SK-N-SH treated with all-trans-retinoic acid at 6 μM for 48 hours (cell line): ENCODE measurements at regions not wholly inside any gene's neighbourhood (a gene's known extent, or its start where the extent isn't known, plus 50 kb on each side); places are given as distances from the start of the nearest gene placed in this dataset.

Experiments used
- ATAC-seq: fragments of 200-7000 bp; cut with Tn5 transposase; 3 replicates; pipeline ENCODE4 v1.9.1; 2020; ENCODE audit warnings: mild to moderate bottlenecking, moderate library complexity
- CSDC2 ChIP-seq: fragments of 250-450 bp; sonication (Bioruptor Pico); IDR thresholded peaks from 2 replicates; pipeline ENCODE4 v1.5.0; 2020; ENCODE audit warnings: mild to moderate bottlenecking, moderate library complexity
- ESRRG ChIP-seq: fragments of 250-450 bp; sonication (Bioruptor Pico); IDR thresholded peaks from 2 replicates; pipeline ENCODE4 v1.6.1; 2021; ENCODE audit warnings: mild to moderate bottlenecking
- GLIS3 ChIP-seq: fragments of 250-450 bp; sonication (Bioruptor Pico); IDR thresholded peaks from 2 replicates; pipeline ENCODE4 v1.5.0; 2020; ENCODE audit warnings: mild to moderate bottlenecking, moderate library complexity
- ISL1 ChIP-seq: fragments of 250-450 bp; sonication (Bioruptor Pico); IDR thresholded peaks from 2 replicates; pipeline ENCODE4 v2.1.2; 2022; ENCODE audit warnings: mild to moderate bottlenecking, moderate library complexity
- PPARA ChIP-seq: fragments of 250-450 bp; sonication (Bioruptor Pico); IDR thresholded peaks from 2 replicates; pipeline ENCODE4 v1.5.0; 2020; ENCODE audit warnings: mild to moderate bottlenecking, borderline replicate concordance
- RARB ChIP-seq: fragments of 250-450 bp; sonication (Bioruptor Pico); IDR thresholded peaks from 2 replicates; pipeline ENCODE4 v1.8.0; 2021; ENCODE audit warnings: mild to moderate bottlenecking, moderate library complexity
- SNAI2 ChIP-seq: fragments of 250-450 bp; sonication (Bioruptor Pico); IDR thresholded peaks from 2 replicates; pipeline ENCODE4 v1.5.0; 2020; ENCODE audit warnings: mild to moderate bottlenecking, moderate library complexity
- TCF4 ChIP-seq: fragments of 250-450 bp; sonication (Bioruptor Pico); IDR thresholded peaks from 2 replicates; pipeline ENCODE4 v1.8.0; 2021; ENCODE audit warnings: mild to moderate bottlenecking, moderate library complexity, borderline replicate concordance
- TOX ChIP-seq: fragments of 250-450 bp; sonication (Bioruptor Pico); IDR thresholded peaks from 2 replicates; pipeline ENCODE4 v1.8.0; 2021; ENCODE audit warnings: mild to moderate bottlenecking, moderate library complexity, borderline replicate concordance
- ZC3H10 ChIP-seq: fragments of 250-450 bp; sonication (Bioruptor Pico); IDR thresholded peaks from 2 replicates; pipeline ENCODE4 v1.5.1; 2021; ENCODE audit warnings: mild to moderate bottlenecking, moderate library complexity
- ZFP3 ChIP-seq: fragments of 250-450 bp; sonication (Bioruptor Pico); IDR thresholded peaks from 2 replicates; pipeline ENCODE4 v1.5.0; 2020; ENCODE audit warnings: mild to moderate bottlenecking, moderate library complexity
- ZFP30 ChIP-seq: fragments of 450-650 bp; formaldehyde crosslinking; IDR thresholded peaks from 2 replicates; pipeline ENCODE4 v1.5.0; 2022; ENCODE audit warnings: mild to moderate bottlenecking, moderate library complexity
- ZNF70 ChIP-seq: fragments of 450-650 bp; formaldehyde crosslinking; IDR thresholded peaks from 2 replicates; pipeline ENCODE4 v1.5.0; 2020; ENCODE audit warnings: mild to moderate bottlenecking, moderate library complexity
- ZNF8 ChIP-seq: fragments of 450-650 bp; formaldehyde crosslinking; IDR thresholded peaks from 2 replicates; pipeline ENCODE4 v1.5.0; 2020; ENCODE audit warnings: mild to moderate bottlenecking, moderate library complexity
- TF ChIP-seq, protein P1 (sequence below): fragments of 250-450 bp; sonication (Bioruptor Pico); IDR thresholded peaks from 2 replicates; pipeline ENCODE4 v1.8.0; 2021; ENCODE audit warnings: low read depth, mild to moderate bottlenecking, moderate library complexity, borderline replicate concordance
- TF ChIP-seq, protein P2 (sequence below): fragments of 250-450 bp; sonication (Bioruptor Pico); IDR thresholded peaks from 2 replicates; pipeline ENCODE4 v1.5.1; 2020; ENCODE audit warnings: low read depth, mild to moderate bottlenecking, moderate library complexity
- TF ChIP-seq, protein P3 (sequence below): fragments of 250-450 bp; sonication (Bioruptor Pico); IDR thresholded peaks from 2 replicates; pipeline ENCODE4 v1.8.0; 2020; ENCODE audit warnings: mild to moderate bottlenecking, moderate library complexity, borderline replicate concordance

- no peak for ATAC-seq
- TF ChIP-seq ZFP3 (CRISPR knock-in tag) (peak; percentile 91), ESRRG (CRISPR knock-in tag) (no peak)
- TF ChIP-seq, all 23 proteins: peak for 1
Measured at GRCh38 chr10:78983608-78984007, 85.2 kb upstream of the ZMIZ1 start.

GRCh38 chr10:78985973-78986818 lies 82.6 kb upstream of the ZMIZ1 start:
- ATAC-seq = no peak
- TF ChIP-seq ZC3H10 (CRISPR knock-in tag) (no peak), ISL1 (CRISPR knock-in tag) (peak; percentile 44)
- TF ChIP-seq, all 23 proteins: peak for 1

DNA sequence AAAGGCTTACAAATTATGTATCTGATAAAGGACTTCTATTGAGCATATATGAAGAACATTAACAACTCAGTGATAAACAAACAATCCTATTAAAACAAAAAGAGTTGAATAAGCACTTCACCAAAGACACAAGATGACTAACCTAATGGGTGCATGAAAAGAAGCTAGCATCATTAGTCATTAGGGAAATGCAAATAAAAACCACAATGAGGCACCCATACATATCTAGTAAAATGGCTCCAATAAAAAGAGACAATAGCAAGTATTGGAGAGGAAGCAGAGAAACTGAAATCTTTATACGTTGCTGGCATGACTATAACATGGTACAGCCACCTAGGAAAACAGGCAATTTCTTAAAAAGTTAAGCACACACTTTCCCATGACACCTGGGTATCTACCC lies 77.6 kb upstream of the ZMIZ1 start:
- ATAC-seq = no peak
- TF ChIP-seq RARB = no peak
- no peak for TF ChIP-seq ZNF8
- no peak for TF ChIP-seq ZFP3 (CRISPR knock-in tag)
- no peak for TF ChIP-seq ESRRG (CRISPR knock-in tag)

GRCh38 chr10:78992333-78992732 lies 76.4 kb upstream of the ZMIZ1 start:
- TF ChIP-seq ZNF8 (no peak), TOX (CRISPR knock-in tag) (no peak), ZNF70 (CRISPR knock-in tag) (no peak), PPARA (CRISPR knock-in tag) (no peak), SNAI2 (CRISPR knock-in tag) (no peak), CSDC2 (CRISPR knock-in tag) (no peak), GLIS3 (CRISPR knock-in tag) (no peak), ZFP30 (CRISPR knock-in tag) (no peak), ZFP3 (CRISPR knock-in tag) (no peak), RARB (no peak), ISL1 (CRISPR knock-in tag) (no peak), ESRRG (CRISPR knock-in tag) (no peak)
- TF ChIP-seq, protein P1, sequence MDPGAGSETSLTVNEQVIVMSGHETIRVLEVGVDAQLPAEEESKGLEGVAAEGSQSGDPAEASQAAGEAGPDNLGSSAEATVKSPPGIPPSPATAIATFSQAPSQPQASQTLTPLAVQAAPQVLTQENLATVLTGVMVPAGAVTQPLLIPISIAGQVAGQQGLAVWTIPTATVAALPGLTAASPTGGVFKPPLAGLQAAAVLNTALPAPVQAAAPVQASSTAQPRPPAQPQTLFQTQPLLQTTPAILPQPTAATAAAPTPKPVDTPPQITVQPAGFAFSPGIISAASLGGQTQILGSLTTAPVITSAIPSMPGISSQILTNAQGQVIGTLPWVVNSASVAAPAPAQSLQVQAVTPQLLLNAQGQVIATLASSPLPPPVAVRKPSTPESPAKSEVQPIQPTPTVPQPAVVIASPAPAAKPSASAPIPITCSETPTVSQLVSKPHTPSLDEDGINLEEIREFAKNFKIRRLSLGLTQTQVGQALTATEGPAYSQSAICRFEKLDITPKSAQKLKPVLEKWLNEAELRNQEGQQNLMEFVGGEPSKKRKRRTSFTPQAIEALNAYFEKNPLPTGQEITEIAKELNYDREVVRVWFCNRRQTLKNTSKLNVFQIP (CRISPR knock-in tag) = no peak
- TF ChIP-seq, protein P2, sequence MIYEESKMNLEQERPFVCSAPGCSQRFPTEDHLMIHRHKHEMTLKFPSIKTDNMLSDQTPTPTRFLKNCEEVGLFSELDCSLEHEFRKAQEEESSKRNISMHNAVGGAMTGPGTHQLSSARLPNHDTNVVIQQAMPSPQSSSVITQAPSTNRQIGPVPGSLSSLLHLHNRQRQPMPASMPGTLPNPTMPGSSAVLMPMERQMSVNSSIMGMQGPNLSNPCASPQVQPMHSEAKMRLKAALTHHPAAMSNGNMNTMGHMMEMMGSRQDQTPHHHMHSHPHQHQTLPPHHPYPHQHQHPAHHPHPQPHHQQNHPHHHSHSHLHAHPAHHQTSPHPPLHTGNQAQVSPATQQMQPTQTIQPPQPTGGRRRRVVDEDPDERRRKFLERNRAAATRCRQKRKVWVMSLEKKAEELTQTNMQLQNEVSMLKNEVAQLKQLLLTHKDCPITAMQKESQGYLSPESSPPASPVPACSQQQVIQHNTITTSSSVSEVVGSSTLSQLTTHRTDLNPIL = no peak

DNA sequence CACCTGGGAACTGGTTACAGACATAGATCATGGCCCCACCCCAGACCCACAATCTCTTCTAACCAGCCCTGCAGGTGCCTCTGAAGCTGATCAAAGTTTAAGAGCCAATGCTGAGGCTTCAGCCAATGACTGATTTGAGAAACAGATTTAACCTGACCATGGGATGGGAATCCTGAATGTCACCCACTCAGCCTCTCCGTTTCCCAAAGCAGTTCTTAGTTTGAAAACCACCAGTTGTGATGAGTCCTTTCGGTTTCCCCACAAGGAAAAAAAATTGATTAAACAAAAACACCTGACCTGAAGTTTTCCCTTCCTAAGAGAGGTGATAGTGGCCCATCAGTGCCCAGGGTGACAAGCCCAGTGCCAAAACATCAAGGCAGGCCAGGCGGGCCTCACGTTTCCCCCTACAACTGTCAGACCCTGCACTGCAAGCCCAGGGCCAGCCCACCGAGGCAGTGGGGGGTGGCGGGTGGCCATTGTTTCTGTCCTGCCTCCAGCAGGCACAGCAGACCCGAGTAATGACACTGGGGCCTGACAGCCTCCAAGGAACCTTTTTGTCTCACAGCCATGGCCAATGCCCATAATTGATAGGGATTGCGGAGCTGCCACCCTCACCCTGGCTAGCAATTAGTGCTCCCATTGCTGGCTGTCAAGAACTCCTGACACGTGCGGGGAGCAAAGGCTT lies 75.4 kb upstream of the ZMIZ1 start:
- ATAC-seq = no peak
- TF ChIP-seq, protein P3, sequence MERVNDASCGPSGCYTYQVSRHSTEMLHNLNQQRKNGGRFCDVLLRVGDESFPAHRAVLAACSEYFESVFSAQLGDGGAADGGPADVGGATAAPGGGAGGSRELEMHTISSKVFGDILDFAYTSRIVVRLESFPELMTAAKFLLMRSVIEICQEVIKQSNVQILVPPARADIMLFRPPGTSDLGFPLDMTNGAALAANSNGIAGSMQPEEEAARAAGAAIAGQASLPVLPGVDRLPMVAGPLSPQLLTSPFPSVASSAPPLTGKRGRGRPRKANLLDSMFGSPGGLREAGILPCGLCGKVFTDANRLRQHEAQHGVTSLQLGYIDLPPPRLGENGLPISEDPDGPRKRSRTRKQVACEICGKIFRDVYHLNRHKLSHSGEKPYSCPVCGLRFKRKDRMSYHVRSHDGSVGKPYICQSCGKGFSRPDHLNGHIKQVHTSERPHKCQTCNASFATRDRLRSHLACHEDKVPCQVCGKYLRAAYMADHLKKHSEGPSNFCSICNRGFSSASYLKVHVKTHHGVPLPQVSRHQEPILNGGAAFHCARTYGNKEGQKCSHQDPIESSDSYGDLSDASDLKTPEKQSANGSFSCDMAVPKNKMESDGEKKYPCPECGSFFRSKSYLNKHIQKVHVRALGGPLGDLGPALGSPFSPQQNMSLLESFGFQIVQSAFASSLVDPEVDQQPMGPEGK (CRISPR knock-in tag) = no peak

More at GRCh38 chr10:78992333-78992732, 76.4 kb upstream of the ZMIZ1 start:
- ATAC-seq = no peak

DNA sequence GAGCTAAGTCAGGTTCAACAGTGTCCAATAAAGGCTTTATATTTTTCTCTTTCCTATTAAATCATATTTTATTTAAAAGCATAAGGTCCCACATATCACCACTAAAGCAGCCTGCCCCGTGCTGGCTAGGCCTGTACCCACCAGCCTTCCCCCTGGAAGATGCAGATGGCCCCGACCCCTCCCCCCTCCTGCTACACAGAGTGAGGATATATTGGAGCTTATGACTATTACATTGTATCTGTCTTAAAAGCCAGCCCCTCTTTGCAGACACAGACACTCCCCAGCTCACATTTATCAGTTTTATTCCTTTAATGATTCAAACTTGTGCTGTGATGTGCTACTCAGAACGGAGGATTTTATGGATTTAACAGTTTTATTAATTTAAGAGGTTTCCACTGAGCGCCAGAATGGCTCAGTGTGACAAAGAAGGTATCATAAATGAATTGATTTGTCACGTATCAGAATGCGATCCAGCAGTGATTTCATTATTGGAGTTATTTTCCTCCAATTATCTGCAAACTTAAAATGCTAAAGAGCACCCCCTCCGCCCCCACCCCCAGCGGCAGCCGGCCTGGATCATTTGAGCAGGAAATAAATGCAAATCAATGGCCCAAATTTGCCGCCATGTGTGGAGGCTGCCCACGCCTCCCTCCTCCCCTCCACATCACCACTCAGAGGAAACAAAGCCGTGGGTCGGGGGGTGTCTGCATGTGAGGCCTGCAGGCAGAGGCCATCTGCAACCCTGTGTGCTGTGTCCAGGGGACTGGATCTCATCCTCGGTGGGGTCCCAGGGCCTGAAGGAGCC lies 72.6 kb upstream of the ZMIZ1 start:
- TF ChIP-seq ESRRG (CRISPR knock-in tag) (no peak), SNAI2 (CRISPR knock-in tag) (no peak), TCF4 (CRISPR knock-in tag) (no peak), ZC3H10 (CRISPR knock-in tag) (no peak), TOX (CRISPR knock-in tag) (no peak)
- TF ChIP-seq, protein P2 = no peak
- no peak for ATAC-seq
